MM.1S (cell line): ENCODE measurements at regions not wholly inside any gene's neighbourhood (a gene's known extent, or its start where the extent isn't known, plus 50 kb on each side); places are given as distances from the start of the nearest gene placed in this dataset.

ENCODE experiments used
- DNase-seq: peaks from one replicate; pipeline ENCODE4 v3.0.0-alpha.2; 2015
- H2AFZ ChIP-seq: fragments of 300-600 bp; sonication (generic); 2 replicates; pipeline ENCODE4 v1.6.0; 2016; ENCODE audit warnings: antibody characterized with exemption, low read length
- H3F3A ChIP-seq: fragments of 300-600 bp; sonication (generic); 2 replicates; pipeline ENCODE4 v1.6.1; 2016; ENCODE audit warnings: mild to moderate bottlenecking, antibody characterized with exemption, low read length, moderate library complexity, mixed read lengths; ENCODE audit not compliant: insufficient read depth
- H3K27ac ChIP-seq: fragments of 300-600 bp; sonication (generic); 2 replicates; pipeline ENCODE4 v1.5.1; 2016; ENCODE audit warnings: mild to moderate bottlenecking, low read length
- H3K27me3 ChIP-seq: fragments of 300-600 bp; sonication (generic); replicated peaks from 2 replicates; pipeline ENCODE4 v1.6.0; 2016; ENCODE audit warnings: low read length; ENCODE audit not compliant: insufficient read depth
- H3K36me3 ChIP-seq: fragments of 300-600 bp; sonication (generic); replicated peaks from 2 replicates; pipeline ENCODE4 v1.6.1; 2016; ENCODE audit warnings: mild to moderate bottlenecking, low read length, mixed read lengths; ENCODE audit not compliant: insufficient read depth
- H3K4me1 ChIP-seq: fragments of 300-600 bp; sonication (generic); 2 replicates; pipeline ENCODE4 v1.6.1; 2016; ENCODE audit warnings: low read length, mixed read lengths
- H3K4me2 ChIP-seq: fragments of 300-600 bp; sonication (generic); 2 replicates; pipeline ENCODE4 v1.6.0; 2016; ENCODE audit warnings: low read depth, low read length
- H3K4me3 ChIP-seq: fragments of 300-600 bp; sonication (generic); 2 replicates; pipeline ENCODE4 v1.5.1; 2016; ENCODE audit warnings: low read length, mixed read lengths
- H3K79me2 ChIP-seq: fragments of 300-600 bp; sonication (generic); 2 replicates; pipeline ENCODE4 v1.6.1; 2016; ENCODE audit warnings: mixed run types, low read length, mixed read lengths
- H3K9ac ChIP-seq: fragments of 300-600 bp; sonication (generic); 2 replicates; pipeline ENCODE4 v1.6.1; 2016; ENCODE audit warnings: low read length, mixed read lengths
- H3K9me2 ChIP-seq: fragments of 300-600 bp; sonication (generic); replicated peaks from 2 replicates; pipeline ENCODE4 v1.6.1; 2016; ENCODE audit warnings: mild to moderate bottlenecking, low read length, mixed read lengths; ENCODE audit not compliant: insufficient read depth
- H3K9me3 ChIP-seq: fragments of 300-600 bp; sonication (generic); replicated peaks from 2 replicates; pipeline ENCODE4 v1.6.1; 2016; ENCODE audit warnings: mild to moderate bottlenecking, low read length, mixed read lengths; ENCODE audit not compliant: insufficient read depth
- H4K20me1 ChIP-seq: fragments of 300-600 bp; sonication (generic); 2 replicates; pipeline ENCODE4 v1.6.1; 2016; ENCODE audit warnings: mild to moderate bottlenecking, low read length, moderate library complexity, mixed read lengths; ENCODE audit not compliant: insufficient read depth
- CTCF ChIP-seq: fragments of 300-600 bp; sonication (generic); IDR thresholded peaks from 2 replicates; pipeline ENCODE4 v1.5.1; 2016; ENCODE audit warnings: antibody characterized with exemption, low read length, mixed read lengths
- EZH2 ChIP-seq: fragments of 300-600 bp; sonication (generic); optimal IDR thresholded peaks from 2 replicates; pipeline ENCODE3; 2017; ENCODE audit warnings: low read depth, mild to moderate bottlenecking, antibody characterized with exemption, low read length, mixed read lengths
- EZH2phosphoT487 ChIP-seq: fragments of 300-600 bp; sonication (generic); IDR thresholded peaks from 2 replicates; pipeline ENCODE4 v1.6.1; 2018; ENCODE audit warnings: antibody characterized with exemption, low read length

DNA sequence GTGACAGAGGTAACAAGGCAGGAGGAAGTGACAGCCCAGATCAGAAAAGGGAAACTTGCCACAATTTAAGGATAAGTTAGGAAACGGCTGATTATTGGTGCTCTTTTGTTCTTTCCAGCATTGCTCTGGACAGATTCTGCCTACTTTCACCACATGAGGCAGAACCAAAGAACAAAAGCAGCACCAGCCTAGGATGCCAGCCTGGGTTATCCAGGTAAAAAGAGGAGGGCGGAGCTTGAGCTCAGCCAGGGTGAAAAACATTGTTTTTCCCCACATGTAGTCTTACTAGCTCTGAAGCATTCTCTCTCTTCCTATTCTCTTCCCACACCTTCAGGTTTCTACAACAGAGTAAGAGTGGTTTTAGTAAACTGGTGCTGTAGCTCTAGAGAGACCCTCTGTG is 300.5 kb downstream of the TMX3 start:
- H3K4me1 ChIP-seq: peaks cover 6% of the 10 kb centered on the region
- no peaks in the 10 kb centered on the region for H3K27me3 ChIP-seq
- no peaks in the 10 kb centered on the region for H4K20me1 ChIP-seq
- H3F3A ChIP-seq: no peaks in the 10 kb centered on the region
- TF ChIP-seq CTCF: no peak
- no peak for TF ChIP-seq EZH2phosphoT487
- TF ChIP-seq EZH2: no peak
- H3K9me3 ChIP-seq: no peaks in the 10 kb centered on the region
- H2AFZ ChIP-seq: no peak overlapping the region
- no peak overlapping the region for H3K4me3 ChIP-seq
- DNase-seq: no peak
- no peak overlapping the region for H3K9ac ChIP-seq
- H3K27ac ChIP-seq: no peak overlapping the region
- H3K4me2 ChIP-seq: no peak overlapping the region
- no peaks in the 10 kb centered on the region for H3K9me2 ChIP-seq
- H3K79me2 ChIP-seq: no peaks in the 10 kb centered on the region
- no peaks in the 10 kb centered on the region for H3K36me3 ChIP-seq

DNA sequence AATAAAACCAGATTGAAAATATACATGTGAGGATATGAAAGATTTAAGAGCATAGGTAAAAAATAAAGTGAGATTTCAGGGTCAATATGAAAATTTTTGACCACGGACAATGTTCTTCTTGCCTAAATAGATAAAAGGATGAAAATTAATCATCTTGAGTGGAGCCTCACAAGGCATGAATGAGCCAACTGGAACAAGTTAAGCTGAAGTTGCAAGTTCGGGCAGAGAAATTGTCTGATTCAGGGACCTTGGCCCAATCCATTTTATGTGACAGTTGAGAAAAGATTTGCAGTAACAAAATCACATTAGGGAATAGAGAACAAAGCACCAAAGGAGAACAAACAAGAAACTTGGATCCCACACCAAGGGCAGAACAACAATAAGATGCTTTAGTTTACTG is 305.3 kb downstream of the TMX3 start:
- no peaks in the 10 kb centered on the region for H4K20me1 ChIP-seq
- H3K36me3 ChIP-seq: no peaks in the 10 kb centered on the region

DNA sequence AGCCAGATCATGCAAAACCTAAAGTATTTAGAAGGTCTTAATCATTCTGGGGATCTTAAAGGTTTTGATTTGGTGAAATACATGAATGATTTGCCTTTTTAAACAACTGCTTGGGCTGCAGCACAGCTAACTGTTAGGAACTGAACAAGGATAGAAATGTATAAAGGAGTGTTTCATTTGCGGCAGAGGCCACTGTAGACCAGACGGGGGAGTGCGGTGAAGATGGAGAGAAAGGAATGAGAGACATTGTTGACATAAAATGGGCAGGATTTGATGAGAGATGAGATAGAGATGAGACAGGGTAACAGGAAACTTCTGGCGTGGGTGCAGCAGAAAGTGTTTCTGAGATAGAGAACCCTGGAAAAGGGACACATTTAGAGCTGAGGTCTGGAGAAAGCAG is 308.1 kb downstream of the TMX3 start:
- no peak overlapping the region for H2AFZ ChIP-seq
- no peaks in the 10 kb centered on the region for H3K4me1 ChIP-seq

More for the DNA sequence above, 305.3 kb downstream of the TMX3 start:
- Histone ChIP-seq H3K79me2 (no peaks in the 10 kb centered on the region), H2AFZ (no peak overlapping the region), H3K4me3 (no peak overlapping the region), H3K27me3 (no peaks in the 10 kb centered on the region), H3K9me3 (no peaks in the 10 kb centered on the region), H3K9me2 (no peaks in the 10 kb centered on the region), H3K9ac (no peak overlapping the region), H3F3A (no peaks in the 10 kb centered on the region), H3K27ac (no peak overlapping the region), H3K4me2 (no peak overlapping the region), H3K4me1 (no peaks in the 10 kb centered on the region)
- TF ChIP-seq EZH2 (no peak), CTCF (no peak), EZH2phosphoT487 (no peak)
- DNase-seq: no peak

More for the DNA sequence above, 308.1 kb downstream of the TMX3 start:
- TF ChIP-seq EZH2 (no peak), EZH2phosphoT487 (no peak), CTCF (no peak)
- DNase-seq: no peak
- H3K9ac ChIP-seq: no peak overlapping the region
- no peaks in the 10 kb centered on the region for H3K36me3 ChIP-seq
- no peak overlapping the region for H3K4me3 ChIP-seq
- no peak overlapping the region for H3K27ac ChIP-seq
- H4K20me1 ChIP-seq: no peaks in the 10 kb centered on the region
- H3K27me3 ChIP-seq: no peaks in the 10 kb centered on the region
- no peak overlapping the region for H3K4me2 ChIP-seq
- H3K79me2 ChIP-seq: no peaks in the 10 kb centered on the region
- no peaks in the 10 kb centered on the region for H3K9me2 ChIP-seq
- H3F3A ChIP-seq: no peaks in the 10 kb centered on the region
- H3K9me3 ChIP-seq: no peaks in the 10 kb centered on the region
